Tibial nerve (tissue), 4 donors: ENCODE measurements at regions not wholly inside any gene's neighbourhood (a gene's known extent, or its start where the extent isn't known, plus 50 kb on each side); places are given as distances from the start of the nearest gene placed in this dataset.

Source experiments
- CTCF ChIP-seq, 5 experiments: fragments of 200-600 bp in 3 of 5; fragments of 450-650 bp in 2 of 5; sonication (generic) in 3 of 5; IDR thresholded peaks; one replicate each; pipeline ENCODE4 v1.5.1; 2016 to 2019; ENCODE audit warnings: antibody characterized with exemption in 5 of 5, mild to moderate bottlenecking in 3 of 5, moderate library complexity in 2 of 5
- EP300 ChIP-seq, 2 donors: sonication (generic); formaldehyde crosslinking; IDR thresholded peaks; one replicate each; pipeline ENCODE4 v1.6.1; 2017; ENCODE audit warnings: antibody characterized with exemption in 2 of 2, mild to moderate bottlenecking in 1 of 2
- POLR2A ChIP-seq, 2 donors: fragments of 450-650 bp; IDR thresholded peaks; one replicate each; pipeline ENCODE4 v1.6.1; 2017; ENCODE audit warnings: antibody characterized with exemption in 2 of 2, mild to moderate bottlenecking in 2 of 2, moderate library complexity in 2 of 2

DNA sequence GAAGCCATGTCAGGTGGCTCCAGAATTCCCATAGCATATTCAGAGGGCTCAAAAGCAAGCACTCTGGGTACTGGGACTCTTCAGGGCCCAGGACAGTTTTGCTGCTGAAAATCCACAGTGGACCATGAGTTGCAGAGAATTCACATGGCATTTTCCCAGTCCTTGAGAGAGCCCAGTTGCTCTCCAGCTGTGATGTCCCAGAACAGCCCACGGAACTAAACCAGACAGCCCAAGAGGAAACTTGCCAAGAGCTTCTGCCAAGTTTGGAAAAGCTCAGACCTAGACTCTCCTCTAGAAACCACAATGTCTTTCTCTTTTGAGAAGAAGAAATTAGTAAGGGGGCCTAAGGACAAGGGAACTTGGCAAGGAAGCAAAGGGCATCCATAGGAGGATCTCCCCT is 69.4 kb downstream of the RGS2 start:
- TF ChIP-seq CTCF (IDR thresholded peaks at IDR 0.05) (no peak), POLR2A (IDR thresholded peaks at IDR 0.05) (no peak), EP300 (IDR thresholded peaks at IDR 0.05) (no peak)
